ENCODE measurements at regions not wholly inside any gene's neighbourhood (a gene's known extent, or its start where the extent isn't known, plus 50 kb on each side); places are given as distances from the start of the nearest gene placed in this dataset.

DNA sequence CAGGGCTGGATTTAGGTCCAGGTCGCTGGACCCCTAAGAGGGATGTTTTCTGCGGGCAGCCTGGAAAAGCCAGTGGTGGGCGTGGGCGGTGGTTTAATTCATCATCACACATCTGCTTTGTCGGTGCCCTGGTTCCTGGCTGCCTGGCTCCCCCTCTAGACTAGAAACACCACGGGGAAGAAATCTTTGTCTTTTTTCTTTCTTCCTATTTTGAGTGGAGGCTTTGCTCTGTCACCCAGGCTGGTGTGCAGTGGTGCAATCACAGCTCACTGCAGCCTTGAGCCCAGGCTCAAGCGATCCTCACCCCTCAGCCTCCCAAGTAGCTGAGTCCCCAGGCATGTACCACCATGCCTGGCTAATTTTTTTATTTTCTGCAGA, 86.6 kb upstream of the LINC01488 start:
- TF ChIP-seq SMC3 (IDR thresholded peaks at IDR 0.05; ENCODE audit: low read depth, low read length) (no peak), EZH2phosphoT487 (IDR thresholded peaks at IDR 0.05; ENCODE audit: borderline replicate concordance, low read depth) (no peak), TAF1 (IDR thresholded peaks at IDR 0.05; ENCODE audit: borderline replicate concordance, low read depth, low read length) (no peak), TEAD4 (IDR thresholded peaks at IDR 0.05; ENCODE audit: borderline replicate concordance, insufficient read depth) (no peak)
